ENCODE measurements at regions not wholly inside any gene's neighbourhood (a gene's known extent, or its start where the extent isn't known, plus 50 kb on each side); places are given as distances from the start of the nearest gene placed in this dataset.

GRCh38 chr3:72555714-72556113, 292.5 kb downstream of the SHQ1 start:
- Histone ChIP-seq H3K27me3 (ENCODE audit: insufficient read depth, low read length) (no peaks in the 10 kb centered on the region), H3K36me3 (ENCODE audit: insufficient read depth, low read depth, low read length) (no peaks in the 10 kb centered on the region), H3K27ac (ENCODE audit: low read length) (no peak overlapping the region), H3K9me3 (ENCODE audit: insufficient read depth, low read depth, low read length) (no peaks in the 10 kb centered on the region), H3K4me3 (ENCODE audit: low read length) (no peak overlapping the region), H3K4me1 (ENCODE audit: insufficient read depth, low read length) (peaks cover 2% of the 10 kb centered on the region; the same call in 1 of the 2 replicates), H3K9ac (ENCODE audit: low read depth, low read length) (no peak overlapping the region)

- Histone ChIP-seq H3K4me1 (ENCODE audit: insufficient read depth, low read length) (no peaks in the 10 kb centered on the region), H3K27me3 (ENCODE audit: insufficient read depth, low read length) (no peaks in the 10 kb centered on the region), H3K9ac (ENCODE audit: low read depth, low read length) (no peak overlapping the region), H3K36me3 (ENCODE audit: insufficient read depth, low read depth, low read length) (no peaks in the 10 kb centered on the region), H3K27ac (ENCODE audit: low read length) (no peak overlapping the region), H3K4me3 (ENCODE audit: low read length) (no peak overlapping the region), H3K9me3 (ENCODE audit: insufficient read depth, low read depth, low read length) (no peaks in the 10 kb centered on the region)
Observed at GRCh38 chr3:72554689-72555088, 293.6 kb downstream of the SHQ1 start.

- H3K36me3 ChIP-seq (ENCODE audit: insufficient read depth, low read depth, low read length) = no peaks in the 10 kb centered on the region
- H3K27ac ChIP-seq (ENCODE audit: low read length) = no peak overlapping the region
- H3K9me3 ChIP-seq (ENCODE audit: insufficient read depth, low read depth, low read length) = no peaks in the 10 kb centered on the region
- H3K4me3 ChIP-seq (ENCODE audit: low read length) = no peak overlapping the region
- no peak overlapping the region for H3K9ac ChIP-seq (ENCODE audit: low read depth, low read length)
- no peaks in the 10 kb centered on the region for H3K27me3 ChIP-seq (ENCODE audit: insufficient read depth, low read length)
- H3K4me1 ChIP-seq (ENCODE audit: insufficient read depth, low read length) = no peaks in the 10 kb centered on the region
Observed at GRCh38 chr3:72553298-72553697, 294.9 kb downstream of the SHQ1 start.

GRCh38 chr3:72550582-72551262, 297.5 kb downstream of the SHQ1 start:
- H3K4me1 ChIP-seq (ENCODE audit: insufficient read depth, low read length) = no peaks in the 10 kb centered on the region
- no peaks in the 10 kb centered on the region for H3K27me3 ChIP-seq (ENCODE audit: insufficient read depth, low read length)
- H3K9ac ChIP-seq (ENCODE audit: low read depth, low read length) = no peak overlapping the region
- H3K4me3 ChIP-seq (ENCODE audit: low read length) = no peak overlapping the region
- no peaks in the 10 kb centered on the region for H3K36me3 ChIP-seq (ENCODE audit: insufficient read depth, low read depth, low read length)
- no peaks in the 10 kb centered on the region for H3K9me3 ChIP-seq (ENCODE audit: insufficient read depth, low read depth, low read length)
- no peak overlapping the region for H3K27ac ChIP-seq (ENCODE audit: low read length)

GRCh38 chr3:72549761-72550581, 298.3 kb downstream of the SHQ1 start:
- Histone ChIP-seq H3K9me3 (ENCODE audit: insufficient read depth, low read depth, low read length) (no peaks in the 10 kb centered on the region), H3K4me1 (ENCODE audit: insufficient read depth, low read length) (no peaks in the 10 kb centered on the region), H3K4me3 (ENCODE audit: low read length) (no peak overlapping the region)

GRCh38 chr3:72548981-72549380, 299.3 kb downstream of the SHQ1 start:
- Histone ChIP-seq H3K4me3 (ENCODE audit: low read length) (no peak overlapping the region), H3K27ac (ENCODE audit: low read length) (no peak overlapping the region), H3K36me3 (ENCODE audit: insufficient read depth, low read depth, low read length) (no peaks in the 10 kb centered on the region), H3K9ac (ENCODE audit: low read depth, low read length) (no peak overlapping the region), H3K27me3 (ENCODE audit: insufficient read depth, low read length) (no peaks in the 10 kb centered on the region), H3K9me3 (ENCODE audit: insufficient read depth, low read depth, low read length) (no peaks in the 10 kb centered on the region), H3K4me1 (ENCODE audit: insufficient read depth, low read length) (no peaks in the 10 kb centered on the region)

More at GRCh38 chr3:72549761-72550581, 298.3 kb downstream of the SHQ1 start:
- Histone ChIP-seq H3K27me3 (ENCODE audit: insufficient read depth, low read length) (no peaks in the 10 kb centered on the region), H3K27ac (ENCODE audit: low read length) (no peak overlapping the region), H3K9ac (ENCODE audit: low read depth, low read length) (no peak overlapping the region), H3K36me3 (ENCODE audit: insufficient read depth, low read depth, low read length) (no peaks in the 10 kb centered on the region)

GRCh38 chr3:72548461-72548860, 299.8 kb downstream of the SHQ1 start:
- H3K36me3 ChIP-seq (ENCODE audit: insufficient read depth, low read depth, low read length) = no peaks in the 10 kb centered on the region
- H3K4me1 ChIP-seq (ENCODE audit: insufficient read depth, low read length) = no peaks in the 10 kb centered on the region
- no peaks in the 10 kb centered on the region for H3K9me3 ChIP-seq (ENCODE audit: insufficient read depth, low read depth, low read length)
- no peak overlapping the region for H3K27ac ChIP-seq (ENCODE audit: low read length)
- H3K9ac ChIP-seq (ENCODE audit: low read depth, low read length) = no peak overlapping the region
- H3K27me3 ChIP-seq (ENCODE audit: insufficient read depth, low read length) = no peaks in the 10 kb centered on the region
- no peak overlapping the region for H3K4me3 ChIP-seq (ENCODE audit: low read length)

GRCh38 chr3:72547183-72547582, 301.1 kb downstream of the SHQ1 start:
- Histone ChIP-seq H3K9me3 (ENCODE audit: insufficient read depth, low read depth, low read length) (no peaks in the 10 kb centered on the region), H3K4me3 (ENCODE audit: low read length) (no peak overlapping the region), H3K27me3 (ENCODE audit: insufficient read depth, low read length) (no peaks in the 10 kb centered on the region), H3K36me3 (ENCODE audit: insufficient read depth, low read depth, low read length) (no peaks in the 10 kb centered on the region), H3K9ac (ENCODE audit: low read depth, low read length) (no peak overlapping the region), H3K4me1 (ENCODE audit: insufficient read depth, low read length) (no peaks in the 10 kb centered on the region), H3K27ac (ENCODE audit: low read length) (no peak overlapping the region)

GRCh38 chr3:72544239-72544638, 304.0 kb downstream of the SHQ1 start:
- Histone ChIP-seq H3K4me1 (ENCODE audit: insufficient read depth, low read length) (no peaks in the 10 kb centered on the region), H3K27me3 (ENCODE audit: insufficient read depth, low read length) (peaks cover 3% of the 10 kb centered on the region; the same call in 1 of the 2 replicates), H3K4me3 (ENCODE audit: low read length) (no peak overlapping the region), H3K9me3 (ENCODE audit: insufficient read depth, low read depth, low read length) (no peaks in the 10 kb centered on the region), H3K36me3 (ENCODE audit: insufficient read depth, low read depth, low read length) (no peaks in the 10 kb centered on the region), H3K9ac (ENCODE audit: low read depth, low read length) (no peak overlapping the region), H3K27ac (ENCODE audit: low read length) (no peak overlapping the region)

GRCh38 chr3:72543246-72543645, 305.0 kb downstream of the SHQ1 start:
- no peak overlapping the region for H3K27ac ChIP-seq (ENCODE audit: low read length)
- no peaks in the 10 kb centered on the region for H3K36me3 ChIP-seq (ENCODE audit: insufficient read depth, low read depth, low read length)
- H3K4me3 ChIP-seq (ENCODE audit: low read length) = no peak overlapping the region
- H3K4me1 ChIP-seq (ENCODE audit: insufficient read depth, low read length) = no peaks in the 10 kb centered on the region
- H3K27me3 ChIP-seq (ENCODE audit: insufficient read depth, low read length) = peaks cover 4% of the 10 kb centered on the region
- H3K9ac ChIP-seq (ENCODE audit: low read depth, low read length) = no peak overlapping the region
- H3K9me3 ChIP-seq (ENCODE audit: insufficient read depth, low read depth, low read length) = no peaks in the 10 kb centered on the region

- H3K9me3 ChIP-seq (ENCODE audit: insufficient read depth, low read depth, low read length) = no peaks in the 10 kb centered on the region
- H3K36me3 ChIP-seq (ENCODE audit: insufficient read depth, low read depth, low read length) = no peaks in the 10 kb centered on the region
- no peaks in the 10 kb centered on the region for H3K4me1 ChIP-seq (ENCODE audit: insufficient read depth, low read length)
- no peak overlapping the region for H3K4me3 ChIP-seq (ENCODE audit: low read length)
- no peak overlapping the region for H3K27ac ChIP-seq (ENCODE audit: low read length)
- no peak overlapping the region for H3K9ac ChIP-seq (ENCODE audit: low read depth, low read length)
- H3K27me3 ChIP-seq (ENCODE audit: insufficient read depth, low read length) = peaks cover 9% of the 10 kb centered on the region
Observed at GRCh38 chr3:72542781-72543180, 305.5 kb downstream of the SHQ1 start.

- H3K4me3 ChIP-seq (ENCODE audit: low read length) = no peak overlapping the region
- H3K9me3 ChIP-seq (ENCODE audit: insufficient read depth, low read depth, low read length) = no peaks in the 10 kb centered on the region
- peaks cover 7% of the 10 kb centered on the region for H3K4me1 ChIP-seq (ENCODE audit: insufficient read depth, low read length)
- H3K36me3 ChIP-seq (ENCODE audit: insufficient read depth, low read depth, low read length) = no peaks in the 10 kb centered on the region
- peaks cover 20% of the 10 kb centered on the region for H3K27me3 ChIP-seq (ENCODE audit: insufficient read depth, low read length)
- H3K9ac ChIP-seq (ENCODE audit: low read depth, low read length) = no peak overlapping the region
- no peak overlapping the region for H3K27ac ChIP-seq (ENCODE audit: low read length)
Observed at GRCh38 chr3:72539856-72540255, 308.4 kb downstream of the SHQ1 start.
